ENCODE measurements at regions not wholly inside any gene's neighbourhood (a gene's known extent, or its start where the extent isn't known, plus 50 kb on each side); places are given as distances from the start of the nearest gene placed in this dataset.

- intact Hi-C loops (cut with DNase I): no loop called here
- H3K4me3 ChIP-seq: no peak overlapping the region
- no peaks in the 10 kb centered on the region for H3K36me3 ChIP-seq
- ATAC-seq: no peak
- peaks cover 4% of the 10 kb centered on the region for H3K4me1 ChIP-seq
- TF ChIP-seq, protein P1, sequence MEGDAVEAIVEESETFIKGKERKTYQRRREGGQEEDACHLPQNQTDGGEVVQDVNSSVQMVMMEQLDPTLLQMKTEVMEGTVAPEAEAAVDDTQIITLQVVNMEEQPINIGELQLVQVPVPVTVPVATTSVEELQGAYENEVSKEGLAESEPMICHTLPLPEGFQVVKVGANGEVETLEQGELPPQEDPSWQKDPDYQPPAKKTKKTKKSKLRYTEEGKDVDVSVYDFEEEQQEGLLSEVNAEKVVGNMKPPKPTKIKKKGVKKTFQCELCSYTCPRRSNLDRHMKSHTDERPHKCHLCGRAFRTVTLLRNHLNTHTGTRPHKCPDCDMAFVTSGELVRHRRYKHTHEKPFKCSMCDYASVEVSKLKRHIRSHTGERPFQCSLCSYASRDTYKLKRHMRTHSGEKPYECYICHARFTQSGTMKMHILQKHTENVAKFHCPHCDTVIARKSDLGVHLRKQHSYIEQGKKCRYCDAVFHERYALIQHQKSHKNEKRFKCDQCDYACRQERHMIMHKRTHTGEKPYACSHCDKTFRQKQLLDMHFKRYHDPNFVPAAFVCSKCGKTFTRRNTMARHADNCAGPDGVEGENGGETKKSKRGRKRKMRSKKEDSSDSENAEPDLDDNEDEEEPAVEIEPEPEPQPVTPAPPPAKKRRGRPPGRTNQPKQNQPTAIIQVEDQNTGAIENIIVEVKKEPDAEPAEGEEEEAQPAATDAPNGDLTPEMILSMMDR (IDR thresholded peaks at IDR 0.05): no peak
- peak overlapping the region; percentile 17 for H3K27ac ChIP-seq
- H3K27me3 ChIP-seq: no peaks in the 10 kb centered on the region
- no peaks in the 10 kb centered on the region for H3K9me3 ChIP-seq
- no peak for DNase-seq
Measured at GRCh38 chr5:72625332-72625731, 118.1 kb upstream of the ZNF366 start.

DNA sequence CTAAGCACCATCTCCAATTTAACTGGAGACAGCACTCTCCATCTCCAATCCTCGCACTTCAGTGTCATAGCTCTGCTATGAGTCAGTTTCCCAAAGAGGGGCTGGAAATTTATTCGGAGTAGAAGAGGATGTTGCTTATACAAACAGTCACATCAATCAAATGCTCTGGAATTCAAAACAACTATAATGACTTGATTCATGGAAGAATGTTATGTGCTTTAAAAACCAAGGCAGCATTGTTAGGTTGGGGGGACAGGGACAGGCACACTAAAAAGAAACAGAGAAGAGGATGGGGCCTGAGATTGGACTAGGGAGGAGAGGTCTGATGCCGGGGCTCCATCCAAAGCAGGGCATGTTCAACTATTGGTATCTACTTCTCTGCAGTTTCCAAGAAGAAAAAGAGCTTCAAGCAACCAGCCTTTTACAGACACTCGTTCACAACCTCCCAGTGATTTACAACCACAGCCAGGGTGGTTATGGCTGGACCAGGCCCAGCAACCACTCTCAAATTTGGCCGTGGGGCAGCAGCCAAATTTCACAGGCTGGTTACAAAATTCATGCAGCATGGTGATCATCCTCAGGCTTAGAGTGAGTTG, 117.5 kb upstream of the ZNF366 start:
- Histone ChIP-seq H3K36me3 (no peaks in the 10 kb centered on the region), H3K4me1 (peaks cover 4% of the 10 kb centered on the region), H3K4me3 (no peak overlapping the region), H3K9me3 (no peaks in the 10 kb centered on the region), H3K27ac (peak overlapping the region; percentile 17), H3K27me3 (no peaks in the 10 kb centered on the region)
- TF ChIP-seq, protein P1 (IDR thresholded peaks at IDR 0.05): no peak
- ATAC-seq (no peak), DNase-seq (no peak)
- intact Hi-C loops (cut with DNase I): no loop called here

DNA sequence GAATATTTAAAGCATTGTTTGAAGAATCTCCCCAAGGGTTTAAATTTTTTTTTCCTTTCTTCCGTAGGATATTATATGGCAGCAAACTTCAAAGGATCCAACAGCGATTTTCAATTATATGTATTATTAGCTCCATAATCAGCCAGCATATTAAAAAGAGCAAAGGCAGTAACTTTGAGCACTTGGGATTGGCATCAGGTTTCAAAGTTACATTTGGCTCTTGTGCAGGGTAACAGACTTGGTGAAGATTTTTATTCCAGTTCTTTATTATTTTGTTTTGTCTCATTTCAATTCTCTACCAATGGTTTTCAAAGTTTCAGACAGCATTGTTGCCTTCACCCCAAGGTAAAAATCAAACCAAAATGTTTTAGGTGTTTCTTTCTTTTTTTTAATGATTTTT, 116.7 kb upstream of the ZNF366 start:
- TF ChIP-seq, protein P1 (IDR thresholded peaks at IDR 0.05): no peak
- H3K4me3 ChIP-seq: no peak overlapping the region

GRCh38 chr5:72623323-72623722, 116.1 kb upstream of the ZNF366 start:
- no peak overlapping the region for H3K27ac ChIP-seq
- H3K9me3 ChIP-seq: no peaks in the 10 kb centered on the region
- no peak overlapping the region for H3K4me3 ChIP-seq
- peaks cover 4% of the 10 kb centered on the region for H3K4me1 ChIP-seq
- intact Hi-C loops (cut with DNase I): no loop called here
- no peaks in the 10 kb centered on the region for H3K27me3 ChIP-seq
- no peak for DNase-seq
- TF ChIP-seq, protein P1 (IDR thresholded peaks at IDR 0.05): no peak
- H3K36me3 ChIP-seq: no peaks in the 10 kb centered on the region
- no peak for ATAC-seq

More for the DNA sequence above, 116.7 kb upstream of the ZNF366 start:
- no peak for DNase-seq
- H3K27me3 ChIP-seq: no peaks in the 10 kb centered on the region
- intact Hi-C loops (cut with DNase I): no loop called here
- H3K36me3 ChIP-seq: no peaks in the 10 kb centered on the region
- H3K9me3 ChIP-seq: no peaks in the 10 kb centered on the region
- H3K27ac ChIP-seq: no peak overlapping the region
- H3K4me1 ChIP-seq: peaks cover 4% of the 10 kb centered on the region
- ATAC-seq: no peak

- intact Hi-C loops (cut with DNase I): no loop called here
- no peak overlapping the region for H3K27ac ChIP-seq
- no peak for DNase-seq
- H3K27me3 ChIP-seq: no peaks in the 10 kb centered on the region
- H3K4me1 ChIP-seq: peaks cover 4% of the 10 kb centered on the region
- H3K36me3 ChIP-seq: no peaks in the 10 kb centered on the region
- ATAC-seq: no peak
- no peak overlapping the region for H3K4me3 ChIP-seq
- TF ChIP-seq, protein P1 (IDR thresholded peaks at IDR 0.05): no peak
- H3K9me3 ChIP-seq: no peaks in the 10 kb centered on the region
Measured at GRCh38 chr5:72622170-72622760, 115.1 kb upstream of the ZNF366 start.

Measured in upper lobe of right lung (tissue), 1 donor.